HEK293 (cell line): ENCODE measurements at regions not wholly inside any gene's neighbourhood (a gene's known extent, or its start where the extent isn't known, plus 50 kb on each side); places are given as distances from the start of the nearest gene placed in this dataset.

Experiments
- CTCF ChIA-PET: fragments of 350-600 bp; formaldehyde crosslinking; extraction: SDS; loops from one replicate; lab custom pipeline; 2021; ENCODE audit warnings: antibody characterized with exemption; lab: Yijun Ruan, JAX
- POLR2A ChIA-PET: fragments of 300-600 bp; formaldehyde crosslinking; extraction: SDS; loops from one replicate; lab custom pipeline; 2020; ENCODE audit warnings: antibody characterized with exemption, inconsistent platforms; lab: Yijun Ruan, JAX
- H3K27ac ChIP-seq: fragments of 200-500 bp; sonication (Bioruptor generic); 2 replicates; pipeline ENCODE4 v1.5.1; 2014; ENCODE audit warnings: low read depth, low read length, control low read depth, inconsistent platforms; ENCODE audit errors: extremely low read depth
- H3K36me3 ChIP-seq, 2 experiments: fragments of 200-500 bp in 1 of 2; sonication (Bioruptor generic) in 1 of 2; 1 replicate in 1 of 2; 2 replicates in 1 of 2; pipeline ENCODE4 v1.5.1; 2014 to 2017; ENCODE audit warnings: inconsistent platforms in 2 of 2, low read length in 2 of 2; ENCODE audit not compliant: control insufficient read depth in 2 of 2, insufficient read depth in 1 of 2
- H3K4me1 ChIP-seq: fragments of 200-500 bp; sonication (Bioruptor generic); 2 replicates; pipeline ENCODE4 v1.5.1; 2014; ENCODE audit warnings: mild to moderate bottlenecking, low read length, inconsistent platforms; ENCODE audit not compliant: control insufficient read depth, insufficient read depth
- H3K4me3 ChIP-seq: 2 replicates; pipeline ENCODE4 v1.5.1; 2011; ENCODE audit warnings: low read depth, mild to moderate bottlenecking, control low read depth, low read length, moderate library complexity
- H3K9me3 ChIP-seq: fragments of 200-500 bp; sonication (Bioruptor generic); 2 replicates; pipeline ENCODE4 v1.5.1; 2014; ENCODE audit warnings: low read depth, low read length, inconsistent platforms; ENCODE audit not compliant: control insufficient read depth, insufficient read depth
- BCL11A ChIP-seq: fragments of 450-650 bp; formaldehyde crosslinking; IDR thresholded peaks from 2 replicates; pipeline ENCODE4 v1.5.1; 2016; ENCODE audit warnings: low read depth, missing biosample characterization, missing genetic modification characterization
- HOXC10 ChIP-seq: sonication (generic); formaldehyde crosslinking; IDR thresholded peaks from 2 replicates; pipeline ENCODE4 v1.8.1; 2023; ENCODE audit warnings: mild to moderate bottlenecking, missing genetic modification reagents
- MYNN ChIP-seq: fragments of 450-650 bp; formaldehyde crosslinking; IDR thresholded peaks from 2 replicates; pipeline ENCODE4 v1.5.1; 2016; ENCODE audit warnings: missing biosample characterization, missing genetic modification characterization, borderline replicate concordance
- MZF1 ChIP-seq: fragments of 450-650 bp; formaldehyde crosslinking; IDR thresholded peaks from 2 replicates; pipeline ENCODE4 v1.5.1; 2017; ENCODE audit warnings: missing biosample characterization, missing genetic modification characterization, borderline replicate concordance
- SP3 ChIP-seq: fragments of 450-650 bp; formaldehyde crosslinking; IDR thresholded peaks from 2 replicates; pipeline ENCODE4 v1.5.1; 2016; ENCODE audit warnings: missing biosample characterization, missing genetic modification characterization
- TSHZ1 ChIP-seq: fragments of 450-650 bp; formaldehyde crosslinking; IDR thresholded peaks from 2 replicates; pipeline ENCODE4 v1.5.1; 2016; ENCODE audit warnings: missing biosample characterization, missing genetic modification characterization, borderline replicate concordance
- ZBTB11 ChIP-seq: fragments of 450-650 bp; formaldehyde crosslinking; conservative IDR thresholded peaks from 2 replicates; pipeline ENCODE4 v1.5.1; 2016; ENCODE audit warnings: low read depth, missing biosample characterization, missing genetic modification characterization
- ZBTB17 ChIP-seq: fragments of 450-650 bp; formaldehyde crosslinking; IDR thresholded peaks from 2 replicates; pipeline ENCODE4 v1.5.1; 2016; ENCODE audit warnings: missing biosample characterization, missing genetic modification characterization
- ZBTB6 ChIP-seq: fragments of 450-650 bp; formaldehyde crosslinking; IDR thresholded peaks from 2 replicates; pipeline ENCODE4 v1.5.1; 2017; ENCODE audit warnings: missing biosample characterization, missing genetic modification characterization
- ZNF155 ChIP-seq: fragments of 450-650 bp; formaldehyde crosslinking; IDR thresholded peaks from 2 replicates; pipeline ENCODE4 v1.5.1; 2016; ENCODE audit warnings: missing biosample characterization, missing genetic modification characterization
- ZNF174 ChIP-seq: fragments of 450-650 bp; formaldehyde crosslinking; IDR thresholded peaks from 2 replicates; pipeline ENCODE4 v1.5.0; 2017; ENCODE audit warnings: missing biosample characterization, mild to moderate bottlenecking, missing genetic modification characterization
- ZNF19 ChIP-seq: fragments of 450-650 bp; formaldehyde crosslinking; IDR thresholded peaks from 2 replicates; pipeline ENCODE4; 2016; ENCODE audit warnings: missing biosample characterization, missing genetic modification characterization, low read depth
- ZNF223 ChIP-seq: fragments of 450-650 bp; formaldehyde crosslinking; IDR thresholded peaks from 2 replicates; pipeline ENCODE4 v1.5.1; 2016; ENCODE audit warnings: missing biosample characterization, missing genetic modification characterization
- ZNF510 ChIP-seq: fragments of 450-650 bp; formaldehyde crosslinking; IDR thresholded peaks from 2 replicates; pipeline ENCODE4 v1.5.1; 2018; ENCODE audit warnings: mild to moderate bottlenecking, missing genetic modification characterization, missing biosample characterization; ENCODE audit not compliant: insufficient replicate concordance
- ZNF549 ChIP-seq: fragments of 450-650 bp; IDR thresholded peaks from 2 replicates; pipeline ENCODE4 v1.5.1; 2018; ENCODE audit warnings: missing biosample characterization, missing genetic modification characterization, mild to moderate bottlenecking, inconsistent platforms, moderate library complexity
- ZNF560 ChIP-seq: fragments of 450-650 bp; formaldehyde crosslinking; IDR thresholded peaks from 2 replicates; pipeline ENCODE4 v1.5.1; 2017; ENCODE audit warnings: missing biosample characterization, missing genetic modification characterization, borderline replicate concordance
- ZNF629 ChIP-seq: fragments of 450-650 bp; formaldehyde crosslinking; IDR thresholded peaks from 2 replicates; pipeline ENCODE4 v1.5.1; 2017; ENCODE audit warnings: missing biosample characterization, missing genetic modification characterization
- ZNF664 ChIP-seq: fragments of 450-650 bp; formaldehyde crosslinking; IDR thresholded peaks from 2 replicates; pipeline ENCODE4 v1.5.1; 2016; ENCODE audit warnings: missing biosample characterization, missing genetic modification characterization
- ZNF677 ChIP-seq: fragments of 450-650 bp; IDR thresholded peaks from 2 replicates; pipeline ENCODE4 v1.5.0; 2018; ENCODE audit warnings: missing biosample characterization, mild to moderate bottlenecking, missing genetic modification characterization, moderate library complexity
- ZNF791 ChIP-seq: fragments of 450-650 bp; formaldehyde crosslinking; IDR thresholded peaks from 2 replicates; pipeline ENCODE4 v1.5.1; 2016; ENCODE audit warnings: missing biosample characterization, missing genetic modification characterization
- ZSCAN18 ChIP-seq: fragments of 450-650 bp; formaldehyde crosslinking; IDR thresholded peaks from 2 replicates; pipeline ENCODE4 v1.5.1; 2016; ENCODE audit warnings: missing biosample characterization, missing genetic modification characterization
- TF ChIP-seq, protein P1 (sequence below): fragments of 450-650 bp; formaldehyde crosslinking; IDR thresholded peaks from 2 replicates; pipeline ENCODE4 v1.5.1; 2016; ENCODE audit warnings: missing biosample characterization, missing genetic modification characterization

DNA sequence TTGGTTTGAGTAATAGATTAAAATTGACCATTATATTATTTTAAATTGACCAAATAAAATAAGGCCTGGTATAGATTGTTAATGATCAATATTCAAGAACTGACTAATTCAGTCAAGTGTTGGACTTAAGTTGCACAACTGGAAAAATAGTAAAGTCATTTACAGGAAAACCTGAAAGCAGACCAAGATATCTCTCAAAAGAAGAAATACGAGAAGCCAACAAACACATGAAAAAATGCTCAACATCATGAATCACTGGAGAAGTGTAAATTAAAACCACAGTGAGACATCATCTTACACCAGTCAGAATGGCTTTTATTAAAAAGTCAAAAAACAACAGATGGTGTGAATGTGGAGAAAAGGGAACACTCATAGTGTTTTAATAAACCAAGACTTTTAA lies 80.4 kb upstream of the MALRD1 start:
- no peaks in the 10 kb centered on the region for H3K4me1 ChIP-seq
- ChIA-PET CTCF (no interaction called here), POLR2A (no interaction called here)
- no peak overlapping the region for H3K4me3 ChIP-seq
- no peaks in the 10 kb centered on the region for H3K9me3 ChIP-seq
- H3K27ac ChIP-seq, result no peak overlapping the region
- no peak for TF ChIP-seq ZNF677 (tag by site-specific recombination)
- no peak for TF ChIP-seq ZNF560 (tag by site-specific recombination)
- TF ChIP-seq ZBTB6 (tag by site-specific recombination), result no peak
- TF ChIP-seq, all 188 proteins: peak for 0
- H3K36me3 ChIP-seq, result no peaks in the 10 kb centered on the region

- no peaks in the 10 kb centered on the region for H3K9me3 ChIP-seq
- no peaks in the 10 kb centered on the region for H3K36me3 ChIP-seq
- no peak for TF ChIP-seq ZBTB11 (tag by site-specific recombination)
- no peak for TF ChIP-seq BCL11A (tag by site-specific recombination)
- no peak for TF ChIP-seq ZNF629 (tag by site-specific recombination)
- TF ChIP-seq ZNF549, result no peak
- TF ChIP-seq HOXC10 (CRISPR knock-in tag), result no peak
- TF ChIP-seq SP3 (tag by site-specific recombination), result no peak
- TF ChIP-seq ZSCAN18, result no peak
- TF ChIP-seq MYNN (tag by site-specific recombination), result no peak
- no peak for TF ChIP-seq TSHZ1 (tag by site-specific recombination)
- TF ChIP-seq ZNF510 (tag by site-specific recombination), result no peak
- TF ChIP-seq ZNF174 (tag by site-specific recombination), result no peak
- TF ChIP-seq, protein P1, sequence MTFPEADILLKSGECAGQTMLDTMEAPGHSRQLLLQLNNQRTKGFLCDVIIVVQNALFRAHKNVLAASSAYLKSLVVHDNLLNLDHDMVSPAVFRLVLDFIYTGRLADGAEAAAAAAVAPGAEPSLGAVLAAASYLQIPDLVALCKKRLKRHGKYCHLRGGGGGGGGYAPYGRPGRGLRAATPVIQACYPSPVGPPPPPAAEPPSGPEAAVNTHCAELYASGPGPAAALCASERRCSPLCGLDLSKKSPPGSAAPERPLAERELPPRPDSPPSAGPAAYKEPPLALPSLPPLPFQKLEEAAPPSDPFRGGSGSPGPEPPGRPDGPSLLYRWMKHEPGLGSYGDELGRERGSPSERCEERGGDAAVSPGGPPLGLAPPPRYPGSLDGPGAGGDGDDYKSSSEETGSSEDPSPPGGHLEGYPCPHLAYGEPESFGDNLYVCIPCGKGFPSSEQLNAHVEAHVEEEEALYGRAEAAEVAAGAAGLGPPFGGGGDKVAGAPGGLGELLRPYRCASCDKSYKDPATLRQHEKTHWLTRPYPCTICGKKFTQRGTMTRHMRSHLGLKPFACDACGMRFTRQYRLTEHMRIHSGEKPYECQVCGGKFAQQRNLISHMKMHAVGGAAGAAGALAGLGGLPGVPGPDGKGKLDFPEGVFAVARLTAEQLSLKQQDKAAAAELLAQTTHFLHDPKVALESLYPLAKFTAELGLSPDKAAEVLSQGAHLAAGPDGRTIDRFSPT (tag by site-specific recombination), result no peak
- no peak for TF ChIP-seq ZNF223
- TF ChIP-seq ZNF664 (tag by site-specific recombination), result no peak
- TF ChIP-seq ZBTB17, result no peak
- no peak for TF ChIP-seq MZF1 (tag by site-specific recombination)
- TF ChIP-seq ZNF155, result no peak
- TF ChIP-seq ZNF19 (tag by site-specific recombination), result no peak
- no peak for TF ChIP-seq ZNF791 (tag by site-specific recombination)
- H3K27ac ChIP-seq, result no peak overlapping the region
- H3K4me1 ChIP-seq, result no peaks in the 10 kb centered on the region
- ChIA-PET CTCF (no interaction called here), POLR2A (no interaction called here)
- H3K4me3 ChIP-seq, result no peak overlapping the region
Observed at GRCh38 chr10:18976696-18977251, 71.8 kb upstream of the MALRD1 start.
